ENCODE measurements at regions not wholly inside any gene's neighbourhood (a gene's known extent, or its start where the extent isn't known, plus 50 kb on each side); places are given as distances from the start of the nearest gene placed in this dataset.
"Not testable (repeated sequence)": the region's sequence is repeated elsewhere in the genome, so short reads cannot be mapped to it uniquely, and the experiment has no call there.

DNA sequence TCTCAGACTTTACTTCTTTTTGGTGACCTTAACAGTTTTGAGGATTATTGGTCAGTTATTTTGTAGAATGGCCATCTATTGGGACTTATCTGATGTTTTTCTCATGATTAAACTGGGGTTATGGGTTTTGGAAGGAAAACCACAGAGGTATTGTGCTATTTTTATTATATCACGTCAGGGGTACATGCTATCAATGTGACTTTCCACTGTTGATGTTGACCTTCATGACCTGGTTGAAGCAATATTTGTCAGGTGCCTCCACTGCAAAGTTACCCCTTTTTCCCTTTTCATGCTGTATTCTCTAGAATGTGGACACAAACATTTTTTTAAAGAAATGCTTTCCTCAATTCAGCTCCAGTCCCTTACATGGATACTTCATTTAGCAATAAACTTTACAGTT is 152.8 kb upstream of the TSLP start:
- no peak for DNase-seq (ENCODE audit: low read depth, low spot score)

DNA sequence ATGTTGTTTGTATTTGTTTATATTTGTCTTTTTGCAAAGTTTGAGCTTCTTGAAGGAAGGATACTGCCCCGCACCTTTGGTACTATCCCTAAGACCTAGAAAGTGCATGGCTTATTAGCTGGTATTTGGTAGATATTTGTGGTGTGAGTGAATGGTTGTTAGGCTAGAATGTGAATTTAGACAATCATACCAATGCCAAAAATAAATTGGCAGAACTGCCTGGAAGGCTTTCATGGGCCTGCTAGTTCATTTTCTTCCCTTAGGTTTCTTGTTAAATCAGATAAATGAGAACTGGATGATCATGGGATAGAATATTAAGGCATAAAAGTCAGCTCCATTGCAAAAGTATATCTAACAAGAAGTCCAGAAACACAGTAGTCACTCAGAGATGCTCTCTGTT is 147.5 kb upstream of the TSLP start:
- DNase-seq (ENCODE audit: low read depth, low spot score): no peak

DNA sequence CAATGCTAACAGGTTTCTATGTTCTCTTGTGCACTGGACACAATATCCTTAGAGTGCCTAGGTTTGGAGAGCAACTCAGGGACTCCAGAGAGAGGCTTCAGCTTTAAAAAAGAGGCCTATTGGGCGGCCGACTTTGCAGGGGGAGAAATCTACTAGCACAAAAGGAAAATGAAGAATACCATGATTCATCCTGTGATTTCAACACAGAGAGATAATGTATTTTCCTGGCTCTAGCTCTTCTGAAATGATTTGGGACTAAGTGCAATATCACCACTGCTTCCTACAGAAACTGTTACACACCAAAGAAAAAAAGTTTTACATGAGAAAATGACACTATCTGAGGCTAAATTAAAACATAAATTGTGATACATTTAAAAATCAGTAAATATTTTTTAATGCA is 146.1 kb upstream of the TSLP start:
- no peak for DNase-seq (ENCODE audit: low read depth, low spot score)

DNA sequence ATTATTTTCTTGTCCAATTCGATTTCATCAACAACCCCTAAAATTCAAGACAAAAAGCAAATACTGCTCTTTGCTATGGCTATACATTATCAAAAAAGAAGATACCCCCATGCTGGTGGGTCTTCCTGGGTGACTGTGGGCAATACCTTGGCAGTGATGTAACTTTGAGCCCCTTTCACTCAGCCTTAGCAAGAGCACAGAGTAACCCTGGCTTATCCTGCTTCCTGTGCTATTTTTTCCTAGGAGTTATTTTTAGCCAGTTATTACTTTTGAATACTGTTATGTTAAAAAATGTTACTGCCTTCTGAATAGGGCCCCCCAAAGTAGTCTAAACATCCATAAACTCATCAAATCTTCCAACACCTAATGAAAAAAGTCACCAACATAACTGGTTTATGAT is 145.6 kb upstream of the TSLP start:
- no peak for DNase-seq (ENCODE audit: low read depth, low spot score)

DNA sequence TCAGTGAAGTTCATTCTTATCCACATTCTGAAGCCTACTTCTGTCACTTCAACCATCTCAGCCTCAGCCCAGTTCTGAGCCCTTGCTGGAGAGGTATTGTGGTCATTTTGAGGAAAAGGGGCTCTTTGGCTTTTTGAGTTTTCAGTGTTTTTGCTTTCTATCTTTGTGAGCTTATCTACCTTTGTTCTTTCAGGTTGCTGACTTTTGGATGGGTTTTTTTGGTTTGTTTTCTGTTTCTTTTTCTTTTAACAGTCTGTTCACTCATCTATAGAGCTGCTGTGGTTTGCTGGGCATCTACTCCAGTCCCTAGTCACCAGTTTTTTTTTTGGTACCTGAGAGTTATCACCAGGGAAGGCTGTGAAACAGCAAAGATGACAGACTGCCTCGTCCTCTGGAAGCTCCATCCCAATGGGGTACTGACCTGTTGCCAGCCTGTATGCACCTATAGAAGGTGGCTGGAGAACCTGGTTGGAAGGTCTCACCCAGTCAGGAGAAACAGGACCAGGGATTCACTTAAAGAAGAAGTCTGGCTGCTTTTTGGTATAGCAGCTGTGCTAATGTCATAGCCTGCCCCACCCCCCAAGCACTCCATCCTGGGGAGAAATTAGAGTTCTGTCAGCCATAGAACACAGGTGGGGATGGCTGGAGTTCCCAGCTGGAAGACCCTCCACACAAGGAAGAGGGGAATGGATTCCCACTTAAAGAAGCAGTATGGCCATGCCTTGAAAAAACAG is 138.6 kb upstream of the TSLP start:
- no peak for DNase-seq (ENCODE audit: low read depth, low spot score)

DNA sequence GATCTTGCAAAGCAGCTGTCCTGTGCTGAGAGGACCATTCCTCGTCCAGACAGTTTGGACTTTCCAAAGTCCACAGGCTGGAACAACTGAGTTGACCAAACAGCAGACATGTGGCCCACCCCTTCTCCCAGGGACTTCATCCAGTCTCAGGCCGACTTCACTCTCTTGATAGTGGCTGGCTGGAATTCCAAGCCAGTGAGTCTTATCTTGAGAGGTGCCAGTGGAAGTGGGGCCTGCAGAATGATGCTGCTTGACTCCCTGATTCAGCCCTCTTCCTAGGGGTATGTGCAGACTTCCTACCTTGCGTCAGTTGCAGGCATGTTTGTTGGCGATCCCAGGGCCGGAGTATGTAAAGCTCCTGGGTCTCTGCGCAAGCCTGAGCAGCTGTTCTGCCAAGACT is 131.4 kb upstream of the TSLP start:
- no peak for DNase-seq (ENCODE audit: low read depth, low spot score)

DNA sequence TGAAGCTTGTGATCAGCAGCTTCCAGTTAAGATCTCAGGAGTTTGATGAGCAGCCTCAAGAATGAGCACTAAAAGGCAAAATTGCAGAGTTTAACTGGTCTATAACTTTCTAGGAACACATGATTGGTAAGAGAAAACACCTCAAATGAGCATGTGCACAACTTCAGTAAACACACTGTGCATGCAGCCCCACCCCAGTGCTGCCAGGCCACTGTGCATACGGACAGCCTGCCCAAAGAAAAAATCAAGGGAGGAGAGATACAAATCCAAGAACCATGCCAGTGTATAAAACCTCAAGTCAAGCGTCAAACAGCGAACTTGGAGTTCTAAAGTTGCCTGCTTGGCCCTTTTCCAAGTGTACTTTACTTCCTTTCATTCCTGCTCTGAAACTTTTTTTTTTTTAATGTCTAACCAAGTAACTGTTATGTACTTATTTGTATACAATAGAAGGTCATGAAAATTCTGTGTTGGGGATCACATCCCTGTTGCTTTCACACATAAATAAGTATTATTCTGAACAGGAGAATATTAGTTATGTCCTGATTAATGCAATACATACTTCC is 125.6 kb upstream of the TSLP start:
- DNase-seq (ENCODE audit: low read depth, low spot score): no peak

DNA sequence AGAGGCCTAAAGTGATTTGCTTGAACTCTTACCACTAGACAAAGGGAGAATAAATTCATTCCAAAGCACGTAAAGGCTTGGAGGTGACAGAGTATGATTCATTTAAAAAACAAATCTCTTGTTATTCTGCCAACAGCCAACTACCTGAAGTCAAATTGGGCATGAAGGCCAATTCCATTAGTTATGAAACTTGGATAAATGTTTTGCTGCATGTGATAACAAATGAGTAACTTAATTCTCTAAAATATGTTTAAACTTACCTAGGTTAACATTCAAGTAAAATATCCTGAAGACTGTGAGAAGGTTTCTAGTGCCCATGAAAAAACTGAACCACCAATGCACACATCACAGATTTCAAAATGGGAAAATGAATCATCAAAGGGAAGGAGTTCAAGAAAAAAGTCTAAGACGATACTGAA is 120.1 kb upstream of the TSLP start:
- DNase-seq (ENCODE audit: low read depth, low spot score): no peak

DNA sequence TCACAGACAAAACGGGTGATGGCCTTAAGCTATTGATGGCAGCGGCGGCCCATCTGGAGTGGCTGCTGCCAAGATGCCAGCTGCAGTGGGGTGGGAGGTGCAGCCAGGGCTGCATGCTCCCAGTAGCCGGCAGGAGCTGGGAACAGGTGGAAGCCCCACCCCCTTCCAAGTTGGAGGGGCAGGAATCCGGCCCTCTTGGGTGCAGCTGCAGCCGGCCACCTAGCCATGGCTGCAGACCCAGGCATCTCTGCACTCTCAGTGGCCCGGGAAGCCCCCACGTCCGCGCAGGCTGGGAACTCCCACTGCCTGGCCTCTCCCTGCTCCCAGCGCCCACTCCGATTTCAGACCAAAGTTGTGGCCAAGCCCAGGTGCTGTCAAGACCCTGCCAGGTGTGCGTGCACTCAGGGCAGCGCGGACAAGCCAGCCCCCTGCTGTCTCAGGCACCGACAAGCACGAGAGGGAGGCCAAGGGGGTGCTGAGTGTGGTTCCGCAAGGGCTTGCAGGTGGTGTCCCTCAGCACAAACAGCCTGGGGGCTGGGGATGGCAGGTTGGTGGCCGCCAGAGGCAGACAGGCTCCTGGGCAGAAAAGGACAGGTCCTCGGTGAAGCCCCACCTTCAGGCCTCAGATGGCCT is 115.1 kb upstream of the TSLP start:
- no peak for DNase-seq (ENCODE audit: low read depth, low spot score)

DNA sequence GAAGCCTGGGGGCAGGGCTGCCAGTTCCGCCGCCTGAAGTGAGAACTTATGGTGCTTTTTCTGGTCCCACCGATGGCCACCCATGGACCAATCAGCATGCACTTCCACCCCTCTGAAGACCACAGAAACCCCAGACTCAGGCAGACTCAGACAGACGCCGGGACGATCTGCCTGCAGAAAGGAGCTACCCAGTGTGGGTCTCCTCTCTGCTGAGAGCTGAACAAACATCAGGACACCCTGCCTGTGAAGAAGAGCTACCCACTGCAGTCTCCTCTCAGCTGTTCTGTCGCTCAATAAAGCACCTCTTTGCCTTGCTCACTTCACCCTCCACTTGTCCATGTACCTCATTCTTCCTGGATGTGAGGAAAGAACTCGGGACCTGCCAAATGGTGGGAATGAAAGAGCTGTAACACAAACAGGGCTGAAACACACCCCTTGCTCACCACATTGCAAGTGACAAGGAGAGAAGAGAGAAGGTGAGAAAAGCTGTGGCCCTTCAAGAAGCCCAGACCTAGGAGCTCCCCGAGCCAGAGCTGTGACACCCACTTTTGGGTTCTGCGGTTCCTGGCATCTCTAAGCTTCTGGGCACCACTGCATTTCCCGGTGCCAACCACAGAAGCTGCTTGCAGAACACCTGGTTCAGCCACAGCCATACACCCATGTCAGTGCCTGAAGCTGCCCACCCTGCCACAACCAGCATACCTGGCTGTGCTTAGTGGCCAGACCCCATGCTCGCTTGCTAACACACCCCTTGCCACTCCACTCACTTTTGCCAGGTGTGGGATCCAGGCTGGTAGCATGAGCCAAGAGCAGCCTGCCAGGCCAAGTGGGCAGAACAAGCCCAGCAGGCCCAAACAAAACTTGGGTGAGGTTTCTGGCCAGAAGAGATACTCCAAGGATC is 114.3 kb upstream of the TSLP start:
- DNase-seq (ENCODE audit: low read depth, low spot score): no peak

DNA sequence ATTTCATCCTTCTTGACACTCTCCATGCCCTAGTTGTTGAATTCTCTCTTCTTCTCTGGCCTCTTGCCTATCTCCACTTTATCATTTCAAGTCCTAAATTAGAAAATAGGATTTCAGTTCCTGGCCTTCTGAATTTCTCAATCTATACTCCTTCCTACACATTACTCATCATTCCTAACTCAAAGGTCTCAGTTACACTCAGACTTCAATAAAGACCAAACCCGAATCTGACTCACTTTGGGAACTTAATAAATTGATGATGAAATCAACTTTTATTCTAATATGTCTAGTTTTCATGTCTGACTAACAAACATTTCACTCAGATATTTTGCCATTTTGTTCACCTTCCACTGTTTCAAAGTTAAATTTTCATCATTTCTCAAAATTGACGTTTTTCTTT is 113.6 kb upstream of the TSLP start:
- DNase-seq (ENCODE audit: low read depth, low spot score): no peak

DNA sequence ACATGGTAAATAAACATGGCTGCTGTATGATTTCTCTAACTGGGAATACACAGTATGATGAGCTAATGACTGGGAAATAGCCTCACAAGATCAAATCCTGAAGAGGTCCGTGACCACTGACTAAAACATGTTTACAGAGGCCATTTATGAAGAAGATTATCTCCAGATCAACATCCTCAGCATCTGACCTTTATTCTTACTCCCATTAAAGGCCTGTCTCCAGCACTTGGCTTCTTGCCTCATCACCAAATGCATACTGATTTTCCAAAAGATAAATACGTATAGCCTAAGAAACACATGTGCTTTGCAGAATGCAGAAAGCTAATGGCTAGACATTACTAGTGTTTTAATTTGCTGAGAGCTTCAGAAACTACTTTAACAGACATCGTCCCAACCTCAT is 108.0 kb upstream of the TSLP start:
- DNase-seq (ENCODE audit: low read depth, low spot score): no peak

DNA sequence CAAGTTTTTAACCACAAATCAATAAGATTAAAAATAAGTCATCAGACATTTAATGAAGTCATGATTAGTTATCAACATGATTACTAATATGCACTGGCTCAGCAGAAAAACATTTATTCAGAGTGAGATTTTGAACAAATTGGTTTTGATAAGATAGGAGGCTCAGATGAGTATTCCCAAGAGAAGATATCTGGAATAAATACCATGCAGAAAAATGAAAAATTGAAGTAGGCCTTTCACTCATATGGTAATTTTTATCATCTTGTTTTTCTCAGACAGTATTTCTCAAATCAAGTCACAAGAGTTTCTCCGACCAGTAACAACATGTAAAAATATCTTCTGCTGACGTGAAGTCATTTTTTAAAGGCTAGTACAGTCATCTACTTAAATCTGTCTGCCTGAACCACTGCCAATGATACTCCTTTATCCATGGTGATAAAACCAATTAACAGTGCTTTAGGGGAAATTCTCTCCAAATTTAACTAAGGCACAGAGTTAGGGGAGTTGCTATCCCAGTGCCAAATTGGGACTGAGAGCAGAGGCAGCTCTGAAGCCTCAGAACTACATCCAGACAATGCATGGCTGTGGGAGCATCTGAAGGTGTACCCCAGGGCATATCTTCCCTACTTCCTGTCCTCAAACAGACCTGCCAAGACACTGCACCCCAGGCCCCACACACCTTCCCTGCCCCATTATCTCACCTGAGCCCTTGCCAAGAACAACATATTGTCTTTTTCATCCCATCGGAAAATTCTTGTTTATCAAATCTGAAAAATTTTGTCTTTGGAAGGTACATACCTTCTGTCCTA is 105.5 kb upstream of the TSLP start:
- DNase-seq (ENCODE audit: low read depth, low spot score): no peak

DNA sequence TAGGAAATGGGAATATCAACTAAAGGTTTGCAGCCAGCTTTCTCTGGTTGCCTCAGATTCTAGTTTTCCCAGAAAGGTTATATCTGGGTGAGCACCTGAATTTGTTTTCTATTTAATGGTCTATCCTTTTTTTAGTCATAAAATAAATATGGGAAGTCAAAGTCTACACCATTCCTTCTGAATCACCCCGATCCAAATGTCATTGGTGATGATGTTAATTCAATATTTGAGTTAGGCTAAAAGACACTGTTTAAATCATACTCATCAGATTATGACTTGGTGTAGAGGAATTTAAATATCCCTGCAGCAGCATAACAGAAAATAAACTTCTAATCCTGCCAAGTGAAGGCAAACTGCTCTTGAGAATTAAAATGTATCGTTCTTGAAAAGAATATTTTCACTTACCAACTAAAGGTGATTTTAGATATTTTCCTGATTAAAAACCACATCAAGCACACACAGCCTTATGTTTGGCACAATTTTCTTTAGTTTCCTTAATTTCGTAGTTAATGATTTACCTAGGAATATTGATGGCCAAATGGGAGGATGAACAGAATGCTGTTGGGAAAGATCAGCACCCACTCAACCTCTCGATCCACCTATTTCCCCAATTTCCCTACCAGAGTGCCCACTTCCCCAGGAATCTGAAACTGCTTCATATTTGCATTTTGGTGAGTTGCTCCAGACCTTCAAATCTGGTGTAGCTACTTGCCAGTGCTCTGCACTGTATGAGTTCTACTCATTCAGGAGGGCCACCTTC is 103.1 kb upstream of the TSLP start:
- no peak for DNase-seq (ENCODE audit: low read depth, low spot score)

DNA sequence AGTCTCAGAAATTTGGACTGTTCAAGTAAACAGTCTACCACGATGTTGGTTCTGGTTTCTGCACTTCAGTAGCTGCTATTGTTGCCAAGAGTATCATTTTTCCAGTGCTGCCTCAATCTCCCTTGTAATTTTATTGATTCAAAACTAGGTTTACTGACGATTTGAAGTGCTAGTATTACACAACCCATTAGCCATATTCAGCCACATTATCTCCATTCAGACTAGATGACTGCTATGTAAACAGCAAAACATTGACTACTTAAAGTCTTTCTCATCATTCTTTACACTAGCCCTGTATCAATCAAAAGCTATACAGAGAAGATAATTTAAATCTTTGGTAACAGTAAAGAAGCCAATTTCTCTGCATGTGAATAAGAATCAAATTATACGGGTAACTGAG is 102.0 kb upstream of the TSLP start:
- DNase-seq (ENCODE audit: low read depth, low spot score): no peak

DNA sequence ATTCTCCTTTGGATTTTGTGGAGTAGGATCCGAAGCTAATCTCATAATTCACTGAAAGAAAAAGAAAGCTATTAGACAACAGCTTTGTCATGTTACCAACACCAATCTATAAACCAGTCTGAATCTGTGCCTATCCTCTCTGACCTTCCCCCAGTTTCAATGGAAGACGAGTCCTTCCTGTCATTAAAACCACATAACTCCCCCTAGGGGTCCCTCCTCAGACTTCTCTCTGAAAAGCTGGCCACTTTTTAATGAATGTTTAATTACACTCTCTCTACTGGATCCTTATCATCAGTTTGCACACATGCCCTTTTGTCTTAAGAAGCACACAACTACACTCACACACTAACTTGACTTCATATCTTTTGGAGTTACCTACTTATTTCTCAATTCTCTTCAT is 98.0 kb upstream of the TSLP start:
- no peak for DNase-seq (ENCODE audit: low read depth, low spot score)

DNA sequence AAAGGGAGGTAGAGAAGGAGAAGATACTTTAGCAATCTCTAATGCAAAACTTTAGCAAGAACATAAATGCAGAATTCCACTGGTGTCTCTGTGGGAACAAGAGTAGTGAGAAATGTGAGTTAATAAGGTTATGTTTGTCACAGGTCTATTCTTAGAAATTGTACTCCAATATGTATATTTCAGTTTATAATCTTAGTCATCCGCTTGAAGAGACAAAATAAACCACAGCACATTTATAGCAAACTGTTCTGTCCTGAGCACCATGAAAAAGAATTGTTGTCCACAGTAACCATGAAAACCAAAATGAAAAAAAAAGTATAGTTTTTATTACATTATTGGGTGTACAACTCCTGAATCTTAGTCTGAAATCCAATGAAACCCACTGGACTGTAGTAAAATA is 93.6 kb upstream of the TSLP start:
- DNase-seq (ENCODE audit: low read depth, low spot score): no peak

DNA sequence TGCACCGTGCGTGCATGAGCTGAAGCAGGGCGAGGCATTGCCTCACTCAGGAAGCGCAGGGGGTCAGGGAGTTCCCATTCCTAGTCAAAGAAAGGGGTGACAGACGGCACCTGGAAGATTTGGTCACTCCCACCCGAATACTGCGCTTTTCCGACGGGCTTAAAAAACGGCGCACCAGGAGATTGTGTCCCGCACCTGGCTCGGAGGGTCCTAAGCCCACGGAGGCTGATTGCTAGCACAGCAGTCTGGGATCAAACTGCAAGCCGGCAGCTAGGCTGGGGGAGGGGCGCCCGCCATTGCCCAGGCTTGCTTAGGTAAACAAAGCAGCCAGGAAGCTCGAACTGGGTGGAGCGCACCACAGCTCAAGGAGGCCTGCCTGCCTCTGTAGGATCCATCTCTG is 85.6 kb upstream of the TSLP start:
- DNase-seq (ENCODE audit: low read depth, low spot score): not testable (repeated sequence)

DNA sequence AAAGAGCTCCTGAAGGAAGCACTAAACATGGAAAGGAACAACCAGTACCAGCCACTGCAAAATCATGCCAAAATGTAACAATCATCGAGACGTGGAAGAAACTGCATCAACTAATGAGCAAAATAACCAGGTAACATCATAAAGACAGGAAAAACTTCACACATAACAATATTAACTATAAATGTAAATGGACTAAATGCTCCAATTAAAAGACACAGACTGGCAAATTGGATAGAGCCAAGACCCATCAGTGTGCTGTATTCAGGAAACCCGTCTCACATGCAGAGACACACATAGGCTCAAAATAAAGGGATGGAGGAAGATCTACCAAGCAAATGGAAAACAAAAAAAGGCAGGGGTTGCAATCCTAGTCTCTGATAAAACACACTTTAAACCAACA is 83.9 kb upstream of the TSLP start:
- DNase-seq (ENCODE audit: low read depth, low spot score): not testable (repeated sequence)

DNA sequence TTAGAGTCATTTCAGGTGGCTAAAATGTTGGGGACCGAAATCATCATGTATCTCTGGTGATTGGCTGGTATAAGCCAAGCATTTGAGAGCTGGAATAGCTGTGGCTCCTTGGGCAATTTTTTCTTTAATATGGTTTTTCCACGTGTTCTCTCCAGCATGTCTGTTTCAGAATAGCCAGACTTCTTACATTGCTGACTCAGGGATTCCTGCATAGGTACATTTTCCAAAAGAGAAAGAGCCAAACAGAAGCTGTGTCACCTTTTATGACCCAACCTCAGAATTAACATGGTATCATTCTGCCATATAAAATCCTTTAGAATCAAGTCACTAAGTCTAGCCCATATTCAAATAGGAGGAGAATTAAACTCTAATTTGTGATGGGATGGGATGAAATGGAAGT is 74.8 kb upstream of the TSLP start:
- DNase-seq (ENCODE audit: low read depth, low spot score): no peak

DNA sequence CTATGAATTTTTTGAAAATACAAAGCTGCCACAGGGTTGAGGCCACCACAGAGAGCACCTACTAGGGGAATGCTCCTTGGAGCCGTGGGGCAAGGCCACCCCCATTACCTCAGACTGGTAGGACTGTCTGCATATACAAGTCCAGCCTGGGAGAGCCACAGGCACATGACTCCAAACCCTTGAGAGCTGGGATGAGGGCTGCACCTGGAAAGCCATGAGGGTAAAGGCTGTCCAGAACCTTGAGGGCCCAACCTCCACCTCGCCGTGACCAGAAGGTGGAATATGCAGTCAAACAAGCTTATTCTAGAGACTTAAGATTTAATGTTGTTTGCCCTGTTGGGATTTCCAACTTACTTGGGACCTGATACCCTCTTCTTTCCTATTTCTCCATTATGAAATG is 69.5 kb upstream of the TSLP start:
- DNase-seq (ENCODE audit: low read depth, low spot score): no peak
